NOMO-1 (cell line): ENCODE measurements at regions not wholly inside any gene's neighbourhood (a gene's known extent, or its start where the extent isn't known, plus 50 kb on each side); places are given as distances from the start of the nearest gene placed in this dataset.
"Not testable (repeated sequence)": the region's sequence is repeated elsewhere in the genome, so short reads cannot be mapped to it uniquely, and the experiment has no call there.

ENCODE experiments used
- DNase-seq, 2 experiments: peaks; one replicate each; lab custom pipeline; 2025; ENCODE audit not compliant: unreplicated experiment in 2 of 2; lab: John Stamatoyannopoulos, UW

DNA sequence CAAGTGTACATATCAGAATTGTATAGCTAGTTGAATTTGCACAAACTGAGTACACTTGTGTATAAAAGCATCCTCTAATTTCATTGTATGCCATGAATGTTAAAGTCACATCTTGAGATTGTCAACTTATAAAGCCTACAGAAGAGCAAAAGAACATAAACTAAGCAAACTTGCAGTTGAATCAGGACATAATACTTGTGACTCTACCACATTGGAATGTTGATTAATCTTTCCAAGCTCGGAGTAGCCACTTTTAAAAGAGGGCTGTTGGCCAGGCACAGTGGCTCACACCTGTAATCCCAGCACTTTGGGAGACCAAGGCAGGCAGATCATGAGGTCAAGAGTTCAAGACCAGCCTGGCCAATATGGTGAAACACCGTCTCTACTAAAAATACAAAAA lies 1220.8 kb upstream of the B3GALT2 start:
- not testable (repeated sequence) for DNase-seq

DNA sequence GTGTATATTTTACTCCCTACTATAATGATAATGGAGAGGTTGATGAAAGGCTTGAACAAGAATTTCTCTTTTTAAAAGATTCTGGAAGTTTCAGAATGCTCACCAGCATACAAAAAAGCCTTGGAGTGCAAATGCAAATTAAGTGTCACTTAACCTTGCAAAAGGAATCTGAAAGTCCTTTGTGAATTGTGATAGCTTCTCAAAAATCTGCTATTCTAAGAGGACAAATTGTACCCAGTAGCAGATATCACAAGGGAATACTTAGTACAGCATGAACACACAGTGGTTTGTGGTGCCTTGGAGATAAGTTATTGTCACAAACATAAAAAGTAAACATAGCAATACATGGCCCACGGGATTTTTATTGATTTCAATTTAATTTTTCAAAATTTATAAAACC lies 1208.3 kb upstream of the B3GALT2 start:
- DNase-seq = no peak

DNA sequence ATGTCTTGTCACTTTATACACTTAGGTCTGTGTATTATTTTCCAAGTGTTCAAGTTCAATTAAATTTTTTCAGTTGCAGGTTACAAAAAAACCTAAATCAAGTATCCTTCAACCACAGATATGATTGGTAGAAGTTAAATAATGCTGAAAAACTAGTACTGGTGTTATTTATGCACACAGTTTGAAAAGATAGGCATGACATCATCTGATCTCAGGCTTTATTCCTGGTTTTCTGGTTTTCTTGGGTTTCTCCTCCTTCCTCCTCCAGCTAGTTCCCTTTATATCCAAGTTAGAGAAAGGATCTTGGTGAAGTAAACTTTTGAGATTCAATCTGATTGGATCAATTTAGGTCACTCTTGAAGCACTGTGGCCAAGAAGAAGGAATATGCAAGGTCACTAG lies 1201.1 kb upstream of the B3GALT2 start:
- no peak for DNase-seq

DNA sequence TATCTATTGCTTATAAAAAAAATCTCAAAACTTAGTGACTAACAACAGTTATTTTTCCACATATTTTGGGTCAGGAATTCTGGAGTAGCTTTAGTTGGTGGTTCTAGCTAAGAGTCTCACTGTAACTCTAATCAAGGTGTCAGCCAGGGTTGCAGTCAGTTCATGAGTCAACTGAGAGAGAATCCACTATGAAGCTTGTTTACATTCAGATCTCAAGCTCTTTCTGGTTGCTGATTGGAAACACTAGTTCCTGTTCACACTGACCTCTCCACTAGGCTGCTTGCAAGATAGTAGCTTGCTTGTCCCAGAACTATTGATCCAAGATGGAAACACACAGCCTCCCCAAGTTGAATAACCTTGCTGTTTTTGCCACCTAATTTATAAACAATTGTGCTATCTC lies 1192.1 kb upstream of the B3GALT2 start:
- DNase-seq = no peak

DNA sequence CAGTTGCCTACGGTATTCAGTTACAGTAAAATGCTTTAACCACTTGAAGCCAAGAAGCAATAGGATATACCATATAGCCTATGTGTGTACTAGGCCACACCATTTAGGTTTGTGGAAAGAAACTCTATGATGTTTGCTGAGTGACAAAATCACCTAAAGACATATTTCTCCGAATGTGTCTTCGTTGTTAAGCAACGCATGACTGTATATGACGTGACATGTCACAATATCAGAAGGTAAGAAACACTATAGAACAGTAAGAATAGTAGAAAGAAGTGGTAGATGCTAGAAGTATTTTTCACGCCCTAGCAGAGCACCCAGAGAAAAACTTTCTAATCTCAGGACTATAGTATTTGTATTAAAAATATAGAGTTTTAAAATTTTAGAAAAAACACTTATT lies 1188.2 kb upstream of the B3GALT2 start:
- DNase-seq = no peak

DNA sequence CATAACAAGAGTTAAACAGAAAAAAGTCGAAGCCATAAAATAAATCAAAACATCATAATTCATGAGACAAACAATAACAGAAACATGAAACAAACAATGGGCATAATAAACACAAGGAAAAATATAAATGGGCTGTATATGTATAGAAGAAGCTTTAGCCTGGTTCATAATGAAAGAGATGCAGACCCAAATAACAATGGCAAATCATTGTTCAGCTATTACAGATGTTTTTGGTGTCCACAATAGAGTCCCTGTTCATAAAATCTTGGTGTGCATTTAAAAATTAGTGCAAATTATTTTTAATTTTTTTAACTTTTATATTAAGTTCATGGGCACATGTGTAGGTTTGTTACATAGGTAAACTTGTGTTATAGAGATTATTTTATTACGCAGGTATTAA lies 1185.9 kb upstream of the B3GALT2 start:
- DNase-seq = no peak

DNA sequence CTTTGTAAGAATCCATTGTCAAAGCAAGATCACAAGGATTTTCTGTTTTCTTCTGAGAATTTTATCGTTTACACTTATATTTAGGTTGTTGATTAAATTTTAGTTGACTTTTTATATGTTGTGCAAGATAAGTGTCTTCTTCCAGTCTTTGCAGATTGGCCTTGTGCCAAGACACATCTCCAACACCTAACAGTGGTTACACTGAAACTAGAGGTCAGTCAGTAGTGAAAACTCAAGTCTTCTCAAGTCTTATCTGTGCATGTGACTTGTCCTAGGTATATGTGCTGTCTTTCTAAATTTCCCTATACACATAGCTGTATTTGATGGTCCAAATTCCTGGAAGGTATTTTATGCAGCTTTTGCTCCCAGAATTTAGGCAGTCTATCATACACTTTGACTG lies 1183.2 kb upstream of the B3GALT2 start:
- no peak for DNase-seq

DNA sequence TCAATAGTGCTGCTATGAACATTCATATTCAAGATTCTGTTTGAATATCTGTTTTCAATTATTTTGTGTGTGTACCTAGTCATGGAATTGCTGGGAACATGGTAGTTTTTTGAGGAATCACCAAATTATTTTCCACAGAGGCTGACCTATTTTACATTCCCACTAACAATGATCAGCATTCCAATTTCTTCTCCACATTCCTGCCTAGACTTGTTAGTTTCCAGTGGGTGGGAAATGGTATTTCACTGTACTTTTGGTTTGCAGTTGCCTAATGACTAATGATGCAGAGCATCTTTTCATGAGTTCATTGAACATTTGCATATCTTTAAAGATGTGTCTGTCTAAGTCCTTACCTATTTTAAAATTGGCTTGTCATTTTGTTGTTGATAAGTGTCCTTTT lies 1182.6 kb upstream of the B3GALT2 start:
- DNase-seq = no peak

DNA sequence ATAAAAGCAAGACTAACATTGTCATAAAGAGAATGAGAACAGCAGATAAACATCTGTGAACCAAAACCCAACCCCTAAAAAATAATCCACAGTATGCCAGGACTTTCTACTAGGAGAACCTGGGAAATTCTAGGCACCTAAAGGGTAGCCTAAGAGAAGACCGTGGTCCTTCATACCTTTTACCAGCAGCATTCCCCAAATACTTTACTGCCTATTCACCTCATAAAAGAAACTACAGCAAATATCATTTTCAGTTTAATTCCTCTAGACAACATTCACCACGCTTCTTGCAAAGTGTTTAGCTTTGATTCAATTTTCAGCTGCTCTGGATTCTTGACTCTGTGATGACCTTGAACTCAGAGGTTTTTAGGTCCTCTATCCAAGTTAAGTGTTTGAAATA lies 1180.7 kb upstream of the B3GALT2 start:
- DNase-seq = no peak

DNA sequence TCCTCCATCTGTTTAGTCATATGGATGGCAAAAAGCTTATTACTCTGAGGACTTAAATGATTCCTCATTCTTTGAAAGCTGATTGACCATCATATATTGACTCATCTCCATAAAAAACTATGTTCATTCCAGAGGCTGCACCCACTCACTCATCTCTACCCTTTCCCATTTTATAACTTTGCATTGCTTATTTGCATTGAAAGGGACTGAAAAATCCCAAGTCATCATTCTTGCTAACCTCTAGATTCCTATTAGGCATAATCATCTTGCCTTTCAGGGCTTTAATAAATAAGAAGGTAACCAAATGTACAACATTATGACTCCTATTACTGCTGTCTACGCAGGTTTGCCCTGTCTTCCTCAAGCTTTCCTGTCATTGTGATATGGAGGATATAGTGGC lies 1180.3 kb upstream of the B3GALT2 start:
- no peak for DNase-seq

DNA sequence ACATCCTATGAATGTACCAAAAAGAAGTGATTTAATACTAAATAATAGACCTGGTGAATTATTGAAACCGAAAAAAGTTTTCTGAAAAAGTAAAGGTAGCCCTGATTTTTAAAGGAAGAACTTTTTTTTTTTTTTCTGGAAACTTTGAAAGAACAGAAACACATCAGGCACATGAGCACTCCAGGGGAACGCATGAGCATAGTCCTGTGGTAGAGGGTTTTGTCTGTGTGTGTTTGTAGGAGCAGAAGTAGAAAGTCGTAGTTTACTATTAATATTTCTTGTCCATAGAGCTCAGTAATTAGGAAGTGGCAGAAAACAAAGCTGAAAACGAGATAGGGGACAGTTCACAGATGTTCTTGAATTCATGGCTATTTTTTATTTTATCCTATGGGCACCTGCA lies 1175.9 kb upstream of the B3GALT2 start:
- no peak for DNase-seq

DNA sequence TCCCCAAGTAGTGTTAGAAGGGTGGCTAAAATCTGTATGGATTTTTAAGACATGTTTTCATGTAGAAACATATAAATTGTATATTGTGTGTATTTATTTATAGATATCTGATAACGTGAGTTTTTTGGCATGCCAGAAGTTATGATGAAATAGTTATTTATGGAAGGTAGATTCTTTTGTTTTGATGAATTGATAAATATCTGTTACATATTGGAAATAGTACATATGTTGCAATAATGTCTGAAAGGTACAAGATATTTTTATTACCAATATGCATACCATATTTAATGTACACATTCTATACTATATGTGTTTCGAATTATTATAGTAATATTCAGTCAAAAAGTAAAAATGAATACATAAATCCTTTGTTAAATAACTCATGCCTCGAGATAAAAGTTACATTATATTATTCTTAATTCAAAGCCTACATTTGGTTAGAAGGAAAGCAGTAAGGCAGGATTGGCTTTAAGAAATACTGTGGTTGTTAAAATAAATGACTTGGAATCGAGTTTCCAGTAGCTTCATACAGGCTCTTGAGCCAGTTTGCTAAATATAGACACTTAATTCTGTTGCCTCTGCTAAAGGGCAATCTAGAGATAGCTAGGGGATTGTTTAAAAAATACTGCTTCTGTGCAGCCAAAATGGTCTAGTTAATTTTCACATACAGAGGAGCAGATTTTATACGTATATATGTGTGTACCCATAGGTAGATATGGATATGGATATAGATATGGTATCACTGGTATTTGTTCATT lies 1175.1 kb upstream of the B3GALT2 start:
- DNase-seq = no peak

DNA sequence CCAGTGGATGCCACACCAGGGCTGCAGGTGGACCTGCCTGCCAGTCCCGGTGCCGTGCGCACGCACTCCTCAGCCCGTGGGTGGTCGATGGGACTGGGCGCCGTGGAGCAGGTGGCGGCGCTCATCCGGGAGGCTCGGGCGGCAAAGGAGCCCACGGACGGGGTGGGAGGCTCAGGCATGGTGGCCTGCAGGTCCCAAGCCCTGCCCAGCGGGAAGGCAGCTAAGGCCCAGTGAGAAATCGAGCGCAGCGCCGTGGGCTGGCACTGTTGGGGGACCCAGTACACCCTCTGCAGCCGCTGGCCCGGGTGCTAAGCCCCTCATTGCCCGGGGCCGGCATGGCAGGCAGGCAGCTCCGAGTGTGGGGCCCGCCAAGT lies 1171.8 kb upstream of the B3GALT2 start:
- DNase-seq = no peak

DNA sequence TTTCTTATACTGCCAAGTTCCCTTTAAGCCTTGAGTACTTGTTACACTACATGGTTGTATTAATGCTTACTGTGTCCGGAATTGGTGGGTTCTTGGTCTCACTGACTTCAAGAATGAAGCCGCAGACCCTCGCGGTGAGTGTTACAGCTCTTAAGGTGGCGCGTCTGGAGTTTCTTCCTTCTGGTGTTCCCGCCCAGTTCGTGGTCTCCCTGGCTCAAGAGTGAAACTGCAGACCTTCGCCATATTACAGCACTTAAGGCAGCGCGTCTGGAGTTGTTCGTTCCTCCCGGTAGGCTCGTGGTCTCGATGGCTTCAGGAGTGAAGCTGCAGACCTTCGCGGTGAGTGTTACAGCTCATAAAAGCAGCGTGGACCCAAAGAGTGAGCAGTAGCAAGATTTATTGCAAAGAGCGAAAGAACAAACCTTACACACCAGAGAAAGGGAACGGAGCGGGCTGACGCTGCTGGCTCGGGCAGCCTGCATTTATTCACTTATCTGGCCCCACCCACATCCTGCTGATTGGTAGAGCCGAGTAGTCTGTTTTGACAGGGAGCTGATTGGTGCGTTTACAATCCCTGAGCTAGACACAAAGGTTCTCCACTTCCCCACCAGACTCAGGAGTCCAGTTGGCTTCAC lies 1171.3 kb upstream of the B3GALT2 start:
- not testable (repeated sequence) for DNase-seq

DNA sequence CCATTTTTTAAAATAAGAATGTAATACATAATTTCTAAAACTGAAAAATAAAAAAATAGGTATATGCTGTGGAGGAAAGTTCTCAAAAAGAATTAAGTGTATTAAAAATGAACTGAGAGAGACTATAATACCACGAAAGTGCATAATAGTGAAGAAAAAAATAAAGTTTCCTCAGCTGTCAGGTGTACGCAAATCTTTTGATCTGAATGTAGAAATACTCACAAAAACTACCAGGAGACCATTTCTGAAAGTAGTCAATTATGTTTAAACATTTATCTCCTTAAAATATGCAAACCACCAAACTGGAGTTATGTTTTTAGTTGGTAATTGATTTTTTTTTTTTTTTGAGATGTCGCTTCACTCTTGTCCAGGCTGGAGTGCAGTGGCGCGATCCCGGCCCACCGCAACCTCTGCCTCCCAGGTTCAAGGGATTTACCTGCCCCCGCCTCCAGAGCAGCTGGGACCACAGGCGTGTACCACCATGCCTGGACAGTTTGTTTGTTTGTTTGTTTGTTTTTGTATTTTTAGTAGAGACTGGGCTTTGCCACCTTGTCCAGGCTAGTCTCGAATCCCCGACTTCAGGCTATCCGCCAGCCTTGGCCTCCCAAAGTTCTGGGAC lies 1169.2 kb upstream of the B3GALT2 start:
- no peak for DNase-seq

DNA sequence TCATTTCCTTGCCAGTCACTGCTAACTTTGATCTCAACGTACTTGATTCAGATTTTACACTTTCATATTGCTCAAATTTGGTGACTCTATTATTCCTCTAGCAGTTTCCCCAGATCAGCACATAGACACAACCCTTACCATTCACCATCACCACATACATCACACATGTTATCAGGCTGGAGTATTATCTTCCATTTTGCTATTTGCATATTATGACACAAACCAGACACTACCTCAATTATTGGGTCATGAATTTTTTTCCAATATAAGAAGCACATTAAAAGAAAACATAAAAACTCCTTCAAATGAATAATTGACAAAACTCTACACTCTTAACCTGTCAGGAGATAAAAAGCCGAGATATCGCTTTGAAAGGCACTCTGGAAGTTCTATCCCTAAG lies 1166.7 kb upstream of the B3GALT2 start:
- no peak for DNase-seq

DNA sequence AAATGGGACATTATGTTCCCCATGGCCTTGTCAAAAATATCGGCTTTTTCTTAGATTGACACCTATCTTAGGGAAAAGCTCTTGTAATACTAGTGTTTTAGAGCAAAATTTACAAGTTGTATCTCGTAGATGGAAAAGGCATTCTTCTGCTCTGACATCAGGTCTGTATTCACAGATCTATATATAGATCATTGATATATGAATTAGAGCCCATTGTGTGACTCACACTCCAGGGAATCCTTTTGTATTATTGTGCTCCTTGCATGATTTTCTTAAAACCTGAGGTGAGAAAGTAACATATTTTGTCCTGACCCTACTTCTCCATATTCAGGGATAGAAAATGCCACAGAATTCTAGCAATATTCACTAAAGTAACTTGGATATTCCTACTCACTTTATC lies 1160.8 kb upstream of the B3GALT2 start:
- no peak for DNase-seq

DNA sequence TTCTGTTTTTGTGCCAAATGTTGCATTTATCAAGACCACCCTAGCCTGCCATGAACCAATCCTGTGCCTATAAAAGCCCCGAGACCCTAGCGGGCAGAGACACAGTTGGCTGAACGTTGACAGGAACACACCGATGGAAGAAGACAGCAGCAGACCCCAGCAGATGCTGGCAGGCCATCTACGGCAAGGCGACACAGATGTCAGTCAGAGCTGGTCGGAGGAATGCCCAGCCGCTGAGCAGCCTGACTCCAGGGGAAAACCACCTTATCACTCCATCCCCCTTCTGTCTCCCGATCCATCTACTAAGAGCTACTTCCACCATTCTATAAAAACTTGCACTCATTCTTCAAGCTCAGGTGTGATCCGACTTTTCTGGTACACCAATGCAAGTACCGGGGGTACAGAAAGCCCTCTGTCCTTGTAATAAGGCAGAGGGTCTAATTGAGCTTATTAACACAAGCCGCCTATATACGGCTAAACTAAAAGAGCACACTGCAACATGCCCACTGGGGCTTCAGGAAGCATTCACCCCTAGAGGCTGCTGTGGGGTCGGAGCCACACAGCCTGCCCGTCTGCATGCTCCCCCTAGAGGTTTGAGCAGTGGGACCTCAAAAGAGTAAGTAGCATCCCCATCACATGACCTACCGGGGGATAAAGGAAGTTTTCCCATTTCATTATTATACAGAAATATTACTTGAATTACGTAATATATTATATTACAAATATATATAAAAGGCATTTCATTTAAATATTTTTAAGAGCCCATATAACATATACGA lies 1156.3 kb upstream of the B3GALT2 start:
- no peak for DNase-seq

DNA sequence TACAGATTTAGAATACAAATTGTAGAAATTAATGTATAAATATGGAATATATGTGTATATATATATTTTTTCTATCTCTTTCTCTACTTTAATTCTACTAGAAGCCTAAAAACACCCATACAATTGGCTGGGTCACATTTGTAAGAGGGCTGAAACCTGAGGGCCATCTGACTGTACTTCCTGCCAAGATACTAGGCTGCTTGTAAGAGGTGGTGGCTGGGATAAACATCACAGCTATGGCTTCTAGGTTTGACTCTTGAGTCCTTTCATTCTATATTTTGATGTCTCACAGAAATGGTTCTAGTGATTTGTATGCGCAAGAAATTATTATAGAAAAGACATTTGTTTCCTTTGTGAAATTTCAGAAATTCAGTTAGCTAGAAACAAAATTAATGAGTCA lies 1155.2 kb upstream of the B3GALT2 start:
- no peak for DNase-seq

DNA sequence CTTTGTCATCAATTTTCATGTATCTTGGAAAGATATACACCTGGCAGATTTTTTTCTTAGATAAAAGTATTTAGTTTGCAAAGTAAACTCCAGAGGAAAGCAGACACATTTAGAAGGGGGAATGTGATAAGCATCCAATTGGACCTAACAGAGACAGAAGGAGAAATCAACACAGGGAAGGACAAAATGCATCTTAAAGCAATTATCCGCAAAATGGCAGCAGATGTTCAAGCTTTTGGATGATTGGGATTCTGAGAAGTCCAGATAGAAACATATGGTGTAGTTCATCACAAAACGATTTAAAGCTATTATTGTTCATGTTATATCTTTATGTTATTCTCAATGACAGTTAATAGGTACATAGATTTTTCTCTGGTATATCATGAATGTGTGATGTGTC lies 1153.1 kb upstream of the B3GALT2 start:
- DNase-seq = no peak

DNA sequence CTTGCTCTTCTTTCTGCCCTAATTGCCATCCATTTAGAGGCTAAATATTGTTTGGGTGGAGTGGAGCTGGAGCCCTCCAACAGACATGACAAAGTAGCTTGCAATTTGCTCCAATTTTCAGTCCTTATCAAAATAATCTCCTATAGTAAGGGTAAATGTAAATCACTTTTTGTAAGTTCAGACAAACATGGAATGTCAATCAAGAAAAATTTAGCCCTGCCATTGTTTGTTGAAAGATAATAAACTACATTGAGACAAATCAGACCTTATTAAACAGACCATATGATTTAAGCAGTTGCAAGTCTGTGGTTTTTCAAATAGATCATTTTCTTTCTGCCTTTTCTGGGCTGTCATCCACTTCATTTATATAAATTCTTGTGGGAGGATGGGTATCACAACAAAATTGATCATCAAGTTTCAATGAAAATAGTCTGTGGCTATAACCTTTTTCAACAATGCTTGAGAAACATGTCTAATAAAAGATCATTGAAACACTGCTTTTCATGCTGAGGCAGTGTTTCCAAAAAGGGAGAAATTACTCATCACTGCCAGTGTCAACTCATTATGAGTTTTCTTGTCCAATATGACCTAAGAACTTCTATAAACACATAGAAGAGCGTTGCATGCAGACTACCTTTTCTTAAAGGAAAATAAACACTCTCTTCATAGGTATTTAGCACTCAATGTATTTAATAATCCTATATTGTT lies 1152.0 kb upstream of the B3GALT2 start:
- DNase-seq = no peak
